ENCODE measurements at regions not wholly inside any gene's neighbourhood (a gene's known extent, or its start where the extent isn't known, plus 50 kb on each side); places are given as distances from the start of the nearest gene placed in this dataset.

GRCh38 chr6:40816601-40817000, 222.4 kb downstream of the UNC5CL start:
- no peaks in the 10 kb centered on the region for H3K9me3 ChIP-seq (ENCODE audit: insufficient read depth, low read length)
- H4K20me1 ChIP-seq (ENCODE audit: low read depth, low read length), result no peaks in the 10 kb centered on the region
- no peak for TF ChIP-seq CTCF (IDR thresholded peaks at IDR 0.05; ENCODE audit: insufficient read depth, low read length, poor library complexity, severe bottlenecking)
- TF ChIP-seq EZH2phosphoT487 (conservative IDR thresholded peaks at IDR 0.05; ENCODE audit: low read length), result no peak
- no peak overlapping the region for H3K4me3 ChIP-seq (ENCODE audit: insufficient read depth, low read length, poor library complexity, severe bottlenecking)
- no peaks in the 10 kb centered on the region for H3K79me2 ChIP-seq (ENCODE audit: insufficient read depth, low read length)
- no peaks in the 10 kb centered on the region for H3K27me3 ChIP-seq (ENCODE audit: low read length)
- H3K36me3 ChIP-seq (ENCODE audit: low read length), result no peaks in the 10 kb centered on the region
- no peak overlapping the region for H3K27ac ChIP-seq (ENCODE audit: low read depth, low read length)
- H3K4me2 ChIP-seq (ENCODE audit: low read depth, low read length, poor library complexity, severe bottlenecking), result no peak overlapping the region
- no peaks in the 10 kb centered on the region for H3K9me2 ChIP-seq (replicated peaks; ENCODE audit: insufficient read depth, low read length)
- no peak overlapping the region for H2AFZ ChIP-seq (ENCODE audit: low read depth, low read length, severe bottlenecking)
- H3K9ac ChIP-seq (ENCODE audit: low read length), result no peak overlapping the region
- H3F3A ChIP-seq (ENCODE audit: insufficient read depth), result no peaks in the 10 kb centered on the region

- no peaks in the 10 kb centered on the region for H3K27me3 ChIP-seq (ENCODE audit: low read length)
- no peaks in the 10 kb centered on the region for H4K20me1 ChIP-seq (ENCODE audit: low read depth, low read length)
- H3K79me2 ChIP-seq (ENCODE audit: insufficient read depth, low read length), result no peaks in the 10 kb centered on the region
- no peaks in the 10 kb centered on the region for H3K36me3 ChIP-seq (ENCODE audit: low read length)
- no peaks in the 10 kb centered on the region for H3K9me2 ChIP-seq (replicated peaks; ENCODE audit: insufficient read depth, low read length)
- no peak overlapping the region for H3K4me3 ChIP-seq (ENCODE audit: insufficient read depth, low read length, poor library complexity, severe bottlenecking)
- H2AFZ ChIP-seq (ENCODE audit: low read depth, low read length, severe bottlenecking), result no peak overlapping the region
- H3K9ac ChIP-seq (ENCODE audit: low read length), result no peak overlapping the region
- no peaks in the 10 kb centered on the region for H3F3A ChIP-seq (ENCODE audit: insufficient read depth)
- no peak overlapping the region for H3K27ac ChIP-seq (ENCODE audit: low read depth, low read length)
- H3K9me3 ChIP-seq (ENCODE audit: insufficient read depth, low read length), result no peaks in the 10 kb centered on the region
- no peak overlapping the region for H3K4me2 ChIP-seq (ENCODE audit: low read depth, low read length, poor library complexity, severe bottlenecking)
- TF ChIP-seq CTCF (IDR thresholded peaks at IDR 0.05; ENCODE audit: insufficient read depth, low read length, poor library complexity, severe bottlenecking) (no peak), EZH2phosphoT487 (conservative IDR thresholded peaks at IDR 0.05; ENCODE audit: low read length) (no peak)
These were observed 223.3 kb downstream of the UNC5CL start for GRCh38 chr6:40815731-40816130.

- H3K9me3 ChIP-seq (ENCODE audit: insufficient read depth, low read length), result no peaks in the 10 kb centered on the region
- no peaks in the 10 kb centered on the region for H4K20me1 ChIP-seq (ENCODE audit: low read depth, low read length)
- H2AFZ ChIP-seq (ENCODE audit: low read depth, low read length, severe bottlenecking), result no peak overlapping the region
- TF ChIP-seq CTCF (IDR thresholded peaks at IDR 0.05; ENCODE audit: insufficient read depth, low read length, poor library complexity, severe bottlenecking), result no peak
- TF ChIP-seq EZH2phosphoT487 (conservative IDR thresholded peaks at IDR 0.05; ENCODE audit: low read length), result no peak
- no peaks in the 10 kb centered on the region for H3K36me3 ChIP-seq (ENCODE audit: low read length)
- H3F3A ChIP-seq (ENCODE audit: insufficient read depth), result no peaks in the 10 kb centered on the region
- H3K9me2 ChIP-seq (replicated peaks; ENCODE audit: insufficient read depth, low read length), result no peaks in the 10 kb centered on the region
- no peaks in the 10 kb centered on the region for H3K27me3 ChIP-seq (ENCODE audit: low read length)
- H3K27ac ChIP-seq (ENCODE audit: low read depth, low read length), result no peak overlapping the region
- H3K79me2 ChIP-seq (ENCODE audit: insufficient read depth, low read length), result no peaks in the 10 kb centered on the region
- no peak overlapping the region for H3K4me2 ChIP-seq (ENCODE audit: low read depth, low read length, poor library complexity, severe bottlenecking)
- H3K9ac ChIP-seq (ENCODE audit: low read length), result no peak overlapping the region
- H3K4me3 ChIP-seq (ENCODE audit: insufficient read depth, low read length, poor library complexity, severe bottlenecking), result no peak overlapping the region
These were observed 223.0 kb upstream of the LRFN2 start for GRCh38 chr6:40810171-40810570.
